Psoas muscle (tissue), 7 donors: ENCODE measurements at regions not wholly inside any gene's neighbourhood (a gene's known extent, or its start where the extent isn't known, plus 50 kb on each side); places are given as distances from the start of the nearest gene placed in this dataset.

Source experiments
- ATAC-seq, 4 donors: fragments of 200-7000 bp; cut with Tn5 transposase; one replicate each; pipeline ENCODE4 v1.9.1; 2020; ENCODE audit warnings: moderate library complexity in 3 of 4, mild to moderate bottlenecking in 2 of 4
- DNase-seq, 2 donors: peaks; one replicate each; pipeline ENCODE4 v3.0.0-alpha.2; 2020
- H3K27ac ChIP-seq: fragments of 200-600 bp; one replicate; pipeline ENCODE4 v1.8.0; 2022
- H3K27me3 ChIP-seq, 3 donors: fragments of 200-600 bp in 1 of 3; one replicate each; pipeline versions ENCODE4 v1.6.1 to v1.8.0; 2013 to 2022; ENCODE audit warnings: low read length in 2 of 3, mild to moderate bottlenecking in 2 of 3, moderate library complexity in 1 of 3; ENCODE audit not compliant: insufficient read depth in 3 of 3
- H3K36me3 ChIP-seq, 2 donors: fragments of 200-600 bp in 1 of 2; one replicate each; pipeline versions ENCODE4 v1.6.1 to v1.8.0; 2013 to 2022; ENCODE audit warnings: low read depth in 1 of 2, mild to moderate bottlenecking in 1 of 2, moderate library complexity in 1 of 2; ENCODE audit not compliant: insufficient read depth in 1 of 2
- H3K4me1 ChIP-seq: fragments of 200-600 bp; one replicate; pipeline ENCODE4 v1.8.0; 2022
- H3K4me3 ChIP-seq: fragments of 200-600 bp; one replicate; pipeline ENCODE4 v1.8.0; 2022; ENCODE audit warnings: mild to moderate bottlenecking
- H3K9me3 ChIP-seq: fragments of 200-600 bp; one replicate; pipeline ENCODE4 v1.8.0; 2022
- WGBS, 3 donors: extraction: QIAGEN DNeasy Blood & Tissue Kit; methylation state at CpG; one replicate each; pipeline versions ENCODE4 v1.1.6 to v1.1.7; 2013; 5-methylcytosine and 5-hydroxymethylcytosine counted together
- intact Hi-C, 2 donors: fragments of 100-400 bp; cut with DNase I; formaldehyde crosslinking; loops; one replicate each; pipeline versions ENCODE4 v1.11.0 to v1.14.2; 2022
- TF ChIP-seq, protein P1 (sequence below): fragments of 200-600 bp; IDR thresholded peaks from one replicate; pipeline ENCODE4 v1.8.0; 2022; ENCODE audit warnings: antibody characterized with exemption
- donor health status: healthy with polysubstance abuse.
- donor health status: DM: no; HTN: no; CAD: no; lungs with moderate emphysema.
- donor health status: Bipolar disorder and iron deficiency.
- donor health status: healthy.
- donor health status: DM: yes; HTN: yes; CAD: no.
- donor health status: DM: no; HTN: no; CAD: no.
- donor health status: DM: yes; HTN: yes; CAD: no.

DNA sequence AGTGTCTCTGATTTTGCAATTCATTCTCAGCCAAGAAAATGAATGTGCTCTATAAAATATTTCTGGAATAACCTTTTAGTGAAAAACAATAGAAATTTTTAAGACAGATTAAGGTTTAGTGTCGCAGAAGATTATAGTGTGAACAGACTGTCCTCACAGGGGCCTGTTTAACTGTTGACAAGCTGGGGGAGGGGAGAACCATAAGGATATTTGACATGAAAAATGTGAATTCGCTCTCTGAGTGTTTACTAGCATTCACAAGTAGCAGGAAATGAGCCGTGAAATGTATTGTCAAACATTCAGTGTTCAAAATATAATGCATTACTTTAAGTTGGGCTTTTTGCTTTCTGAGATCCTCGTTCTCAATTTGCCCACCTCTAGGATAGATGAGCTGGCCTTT, 134.8 kb upstream of the TSHZ2 start:
- Histone ChIP-seq H3K4me3 (no peak overlapping the region), H3K4me1 (no peaks in the 10 kb centered on the region), H3K36me3 (no peaks in the 10 kb centered on the region), H3K9me3 (no peaks in the 10 kb centered on the region), H3K27me3 (no peaks in the 10 kb centered on the region), H3K27ac (no peak overlapping the region)
- DNase-seq (no peak), ATAC-seq (no peak)
- intact Hi-C loops, result no loop called here
- TF ChIP-seq, protein P1, sequence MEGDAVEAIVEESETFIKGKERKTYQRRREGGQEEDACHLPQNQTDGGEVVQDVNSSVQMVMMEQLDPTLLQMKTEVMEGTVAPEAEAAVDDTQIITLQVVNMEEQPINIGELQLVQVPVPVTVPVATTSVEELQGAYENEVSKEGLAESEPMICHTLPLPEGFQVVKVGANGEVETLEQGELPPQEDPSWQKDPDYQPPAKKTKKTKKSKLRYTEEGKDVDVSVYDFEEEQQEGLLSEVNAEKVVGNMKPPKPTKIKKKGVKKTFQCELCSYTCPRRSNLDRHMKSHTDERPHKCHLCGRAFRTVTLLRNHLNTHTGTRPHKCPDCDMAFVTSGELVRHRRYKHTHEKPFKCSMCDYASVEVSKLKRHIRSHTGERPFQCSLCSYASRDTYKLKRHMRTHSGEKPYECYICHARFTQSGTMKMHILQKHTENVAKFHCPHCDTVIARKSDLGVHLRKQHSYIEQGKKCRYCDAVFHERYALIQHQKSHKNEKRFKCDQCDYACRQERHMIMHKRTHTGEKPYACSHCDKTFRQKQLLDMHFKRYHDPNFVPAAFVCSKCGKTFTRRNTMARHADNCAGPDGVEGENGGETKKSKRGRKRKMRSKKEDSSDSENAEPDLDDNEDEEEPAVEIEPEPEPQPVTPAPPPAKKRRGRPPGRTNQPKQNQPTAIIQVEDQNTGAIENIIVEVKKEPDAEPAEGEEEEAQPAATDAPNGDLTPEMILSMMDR, result no peak
- 40 to 50% (median 50%) methylated on average over 4 of the region's 4 CpGs for WGBS, 3 donors

DNA sequence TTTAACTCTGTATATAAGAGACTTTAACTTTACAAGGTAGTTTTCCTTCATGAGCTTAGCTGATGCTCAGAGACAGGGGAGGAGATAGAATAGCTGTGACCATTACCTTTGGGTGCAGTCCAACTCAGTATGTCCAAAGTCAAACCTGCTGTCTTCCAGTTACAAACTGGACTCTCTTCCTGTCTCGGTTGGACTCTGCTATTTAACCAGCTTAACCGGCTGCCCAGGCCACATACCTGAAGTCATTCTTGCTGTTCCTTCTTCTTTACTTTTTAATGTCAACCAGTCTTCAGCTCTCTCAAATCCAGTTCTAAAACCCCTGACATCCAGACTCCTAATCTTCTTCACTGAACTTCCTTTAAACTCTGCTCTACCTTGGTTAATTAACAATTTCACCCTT, 138.3 kb upstream of the TSHZ2 start:
- TF ChIP-seq, protein P1, result no peak
- intact Hi-C loops, result no loop called here
- WGBS, 3 donors, result 71 to 82% (median 77%) methylated on average over 2 of the region's 2 CpGs

DNA sequence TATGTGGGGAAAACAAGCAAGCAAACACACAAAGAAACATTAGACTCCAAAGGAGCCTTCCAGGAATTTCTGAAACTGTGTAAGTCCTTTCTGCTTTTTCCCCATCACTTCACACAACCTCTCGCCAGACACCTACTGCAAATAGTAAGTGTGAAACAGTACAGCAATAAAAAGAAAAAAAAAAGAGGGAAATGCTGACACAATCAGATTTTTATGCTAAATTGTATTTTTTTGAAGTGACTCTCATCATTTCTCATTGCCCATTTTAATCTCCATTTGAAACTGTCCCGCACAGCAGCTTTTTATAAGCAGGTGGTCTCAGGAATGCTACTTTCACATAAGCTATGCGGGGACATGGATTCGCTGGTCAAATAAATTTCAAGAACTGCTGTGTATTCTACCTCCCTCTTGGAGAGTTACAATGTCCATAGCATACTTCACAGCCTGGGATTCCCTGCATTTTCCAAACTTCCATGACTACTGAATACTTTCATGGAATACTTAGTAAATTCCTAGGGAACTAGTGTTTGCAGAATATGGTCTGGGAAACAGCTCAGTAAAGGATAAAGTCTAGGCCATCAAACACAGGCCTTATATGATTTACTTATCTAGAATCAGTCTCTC, 139.9 kb upstream of the TSHZ2 start:
- TF ChIP-seq, protein P1, result no peak
- H3K36me3 ChIP-seq, result no peaks in the 10 kb centered on the region
- H3K4me1 ChIP-seq, result no peaks in the 10 kb centered on the region
- ATAC-seq (no peak), DNase-seq (no peak)
- no peak overlapping the region for H3K4me3 ChIP-seq
- peaks cover 0 to 2% (median 0%) of the 10 kb centered on the region in 3 donors for H3K27me3 ChIP-seq
- no peak overlapping the region for H3K27ac ChIP-seq
- intact Hi-C loops, result no loop called here
- WGBS, 3 donors, result 68 to 79% (median 71%) methylated on average over 4 of the region's 4 CpGs
- peaks cover 10% of the 10 kb centered on the region for H3K9me3 ChIP-seq

More for the DNA sequence above, 138.3 kb upstream of the TSHZ2 start:
- no peak overlapping the region for H3K4me3 ChIP-seq
- no peak overlapping the region for H3K27ac ChIP-seq
- no peak for ATAC-seq
- no peaks in the 10 kb centered on the region for H3K36me3 ChIP-seq
- peaks cover 10% of the 10 kb centered on the region for H3K9me3 ChIP-seq
- no peak for DNase-seq
- peaks cover 0 to 2% (median 0%) of the 10 kb centered on the region in 3 donors for H3K27me3 ChIP-seq
- no peaks in the 10 kb centered on the region for H3K4me1 ChIP-seq

DNA sequence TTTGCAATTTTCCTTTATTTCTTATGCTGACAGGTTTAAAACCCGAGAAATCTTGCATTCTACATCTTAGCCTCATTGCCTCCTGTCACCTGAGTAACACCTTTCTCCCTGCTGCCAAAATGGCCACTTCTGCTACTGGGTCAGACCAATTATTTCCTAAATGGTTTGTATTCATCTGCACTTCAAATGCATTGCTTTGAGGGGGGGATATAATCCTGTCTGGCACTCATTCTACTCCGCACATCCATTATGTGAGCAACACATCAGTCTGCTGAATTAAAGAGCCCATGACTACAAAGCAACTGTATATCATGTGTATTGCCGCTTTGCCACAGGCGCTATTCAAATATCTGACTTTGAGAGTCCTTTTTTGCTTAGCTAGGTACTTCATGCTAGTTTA, 141.6 kb upstream of the TSHZ2 start:
- no peak for ATAC-seq
- H3K27ac ChIP-seq, result no peak overlapping the region
- 87 to 95% (median 89%) methylated on average over 4 of the region's 4 CpGs for WGBS, 3 donors
- TF ChIP-seq, protein P1, result no peak
- intact Hi-C loops, result no loop called here
- peaks cover 15% of the 10 kb centered on the region for H3K9me3 ChIP-seq
- H3K36me3 ChIP-seq, result no peaks in the 10 kb centered on the region
- no peaks in the 10 kb centered on the region for H3K4me1 ChIP-seq
- peaks cover 0 to 2% (median 0%) of the 10 kb centered on the region in 3 donors for H3K27me3 ChIP-seq
- no peak overlapping the region for H3K4me3 ChIP-seq
- DNase-seq, result no peak

DNA sequence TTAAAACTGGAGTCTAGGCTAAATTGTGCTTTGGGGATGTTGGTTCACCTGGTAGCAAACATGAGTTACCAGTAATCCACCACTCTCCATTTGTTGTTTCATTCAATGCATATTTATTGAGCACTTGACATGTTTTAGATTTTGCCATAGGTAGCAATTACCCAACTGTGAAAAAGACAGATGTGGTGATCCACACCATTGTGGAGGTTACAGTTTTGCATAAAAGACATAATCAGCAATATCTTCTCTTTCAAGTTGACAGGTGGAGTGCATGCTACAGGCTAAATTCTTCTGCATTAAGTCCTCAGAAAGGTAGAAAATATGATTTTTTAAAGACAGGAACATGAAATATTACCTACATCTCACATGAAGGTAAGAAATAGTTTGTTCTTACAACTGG, 143.0 kb upstream of the TSHZ2 start:
- intact Hi-C loops, result no loop called here
- H3K4me3 ChIP-seq, result no peak overlapping the region
- peaks cover 15% of the 10 kb centered on the region for H3K9me3 ChIP-seq
- H3K27me3 ChIP-seq, result peaks cover 0 to 2% (median 0%) of the 10 kb centered on the region in 3 donors
- no peak overlapping the region for H3K27ac ChIP-seq
- H3K36me3 ChIP-seq, result no peaks in the 10 kb centered on the region
- DNase-seq (no peak), ATAC-seq (no peak)
- TF ChIP-seq, protein P1, result no peak
- H3K4me1 ChIP-seq, result no peaks in the 10 kb centered on the region
